Activated naive CD4-positive, alpha-beta T cell treated with anti-CD3 and anti-CD28 coated beads for 36 hours (primary cell): ENCODE measurements at regions not wholly inside any gene's neighbourhood (a gene's known extent, or its start where the extent isn't known, plus 50 kb on each side); places are given as distances from the start of the nearest gene placed in this dataset.

ENCODE experiments used
- CTCF ChIA-PET: fragments of 350-600 bp; sonication (Branson Sonifier 250); formaldehyde crosslinking; loops from one replicate; lab custom pipeline; 2021; ENCODE audit warnings: antibody characterized with exemption; lab: Charles Lee
- DNase-seq: peaks from one replicate; pipeline ENCODE4 v3.0.0-alpha.2; 2020
- H3K27ac Mint-ChIP-seq: one replicate; pipeline ENCODE4 v1.8.0; 2021; ENCODE audit warnings: mild to moderate bottlenecking, mixed read lengths
- H3K27me3 Mint-ChIP-seq: one replicate; pipeline ENCODE4 v1.8.0; 2021; ENCODE audit warnings: low read depth, mixed read lengths
- H3K36me3 Mint-ChIP-seq: one replicate; pipeline ENCODE4 v1.8.0; 2021; ENCODE audit warnings: low read depth, mixed read lengths
- H3K4me1 Mint-ChIP-seq: one replicate; pipeline ENCODE4 v1.8.0; 2021; ENCODE audit warnings: low read depth, mixed read lengths
- H3K4me3 Mint-ChIP-seq: one replicate; pipeline ENCODE4 v1.8.0; 2021; ENCODE audit warnings: mild to moderate bottlenecking, moderate library complexity, mixed read lengths
- H3K9me3 Mint-ChIP-seq: one replicate; pipeline ENCODE4 v1.8.0; 2021; ENCODE audit warnings: mixed read lengths
- intact Hi-C: fragments of 100-400 bp; cut with micrococcal nuclease; formaldehyde crosslinking; loops from one replicate; pipeline ENCODE4 v1.15.1; 2023

GRCh38 chr4:52241916-52242315, 190.8 kb downstream of the SPATA18 start:
- no peaks in the 10 kb centered on the region for H3K36me3 Mint-ChIP-seq
- H3K27me3 Mint-ChIP-seq, result no peaks in the 10 kb centered on the region
- intact Hi-C loops, result no loop called here
- H3K27ac Mint-ChIP-seq, result no peak overlapping the region
- CTCF ChIA-PET, result no interaction called here
- H3K4me3 Mint-ChIP-seq, result no peak overlapping the region
- H3K4me1 Mint-ChIP-seq, result no peaks in the 10 kb centered on the region
- H3K9me3 Mint-ChIP-seq, result peaks cover 6% of the 10 kb centered on the region
- no peak for DNase-seq

- no peak overlapping the region for H3K4me3 Mint-ChIP-seq
- intact Hi-C loops, result no loop called here
- no peak for DNase-seq
- no peaks in the 10 kb centered on the region for H3K27me3 Mint-ChIP-seq
- H3K36me3 Mint-ChIP-seq, result no peaks in the 10 kb centered on the region
- H3K9me3 Mint-ChIP-seq, result peaks cover 5% of the 10 kb centered on the region
- H3K4me1 Mint-ChIP-seq, result no peaks in the 10 kb centered on the region
- H3K27ac Mint-ChIP-seq, result no peak overlapping the region
- CTCF ChIA-PET, result interaction anchor here (0.6 to 0.7 kb wide), 3 partner anchors 8 to 172 kb away, joined by 3 to 6 read pairs (median 4); no protein-coding TSS in a partner anchor
Observed at GRCh38 chr4:52243367-52243766, 192.3 kb downstream of the SPATA18 start.

GRCh38 chr4:52244103-52244775, 193.1 kb downstream of the SPATA18 start:
- peaks cover 5% of the 10 kb centered on the region for H3K9me3 Mint-ChIP-seq

GRCh38 chr4:52244848-52245247, 193.7 kb downstream of the SPATA18 start:
- Mint-ChIP-seq H3K36me3 (no peaks in the 10 kb centered on the region), H3K4me3 (no peak overlapping the region), H3K27ac (no peak overlapping the region), H3K4me1 (no peaks in the 10 kb centered on the region), H3K9me3 (peaks cover 5% of the 10 kb centered on the region), H3K27me3 (no peaks in the 10 kb centered on the region)
- intact Hi-C loops, result no loop called here
- DNase-seq, result no peak
- CTCF ChIA-PET, result no interaction called here

More at GRCh38 chr4:52244103-52244775, 193.1 kb downstream of the SPATA18 start:
- H3K4me1 Mint-ChIP-seq, result no peaks in the 10 kb centered on the region
- H3K27me3 Mint-ChIP-seq, result no peaks in the 10 kb centered on the region
- intact Hi-C loops, result no loop called here
- H3K36me3 Mint-ChIP-seq, result no peaks in the 10 kb centered on the region
- CTCF ChIA-PET, result interaction anchor here (0.6 to 0.7 kb wide), 2 partner anchors 9 kb away, joined by 3 to 6 read pairs; no protein-coding TSS in a partner anchor
- no peak overlapping the region for H3K27ac Mint-ChIP-seq
- DNase-seq, result no peak
- H3K4me3 Mint-ChIP-seq, result no peak overlapping the region

- Mint-ChIP-seq H3K27ac (no peak overlapping the region), H3K36me3 (no peaks in the 10 kb centered on the region), H3K4me3 (no peak overlapping the region), H3K9me3 (no peaks in the 10 kb centered on the region), H3K4me1 (no peaks in the 10 kb centered on the region), H3K27me3 (no peaks in the 10 kb centered on the region)
- CTCF ChIA-PET, result no interaction called here
- intact Hi-C loops, result no loop called here
- DNase-seq, result no peak
Observed at GRCh38 chr4:52246827-52247226, 195.7 kb downstream of the SPATA18 start.

- H3K4me3 Mint-ChIP-seq, result no peak overlapping the region
- intact Hi-C loops, result no loop called here
- H3K36me3 Mint-ChIP-seq, result no peaks in the 10 kb centered on the region
- no peak for DNase-seq
- H3K27me3 Mint-ChIP-seq, result no peaks in the 10 kb centered on the region
- no peak overlapping the region for H3K27ac Mint-ChIP-seq
- H3K9me3 Mint-ChIP-seq, result no peaks in the 10 kb centered on the region
- CTCF ChIA-PET, result no interaction called here
- H3K4me1 Mint-ChIP-seq, result no peaks in the 10 kb centered on the region
Observed at GRCh38 chr4:52247941-52248340, 196.8 kb downstream of the SPATA18 start.

- H3K27me3 Mint-ChIP-seq, result no peaks in the 10 kb centered on the region
- no peak overlapping the region for H3K27ac Mint-ChIP-seq
- H3K36me3 Mint-ChIP-seq, result no peaks in the 10 kb centered on the region
- no peaks in the 10 kb centered on the region for H3K4me1 Mint-ChIP-seq
- H3K4me3 Mint-ChIP-seq, result no peak overlapping the region
- no peak for DNase-seq
- no peaks in the 10 kb centered on the region for H3K9me3 Mint-ChIP-seq
- intact Hi-C loops, result no loop called here
- CTCF ChIA-PET, result no interaction called here
Observed at GRCh38 chr4:52248820-52249219, 197.7 kb downstream of the SPATA18 start.

GRCh38 chr4:52249581-52249980, 198.5 kb downstream of the SPATA18 start:
- CTCF ChIA-PET, result no interaction called here
- DNase-seq, result no peak
- H3K27ac Mint-ChIP-seq, result no peak overlapping the region
- H3K36me3 Mint-ChIP-seq, result no peaks in the 10 kb centered on the region
- no peaks in the 10 kb centered on the region for H3K27me3 Mint-ChIP-seq
- intact Hi-C loops, result no loop called here
- H3K4me3 Mint-ChIP-seq, result no peak overlapping the region
- H3K9me3 Mint-ChIP-seq, result no peaks in the 10 kb centered on the region
- no peaks in the 10 kb centered on the region for H3K4me1 Mint-ChIP-seq

GRCh38 chr4:52250154-52250553, 199.1 kb downstream of the SPATA18 start:
- CTCF ChIA-PET, result no interaction called here
- no peaks in the 10 kb centered on the region for H3K9me3 Mint-ChIP-seq
- H3K27ac Mint-ChIP-seq, result no peak overlapping the region
- H3K4me3 Mint-ChIP-seq, result no peak overlapping the region
- intact Hi-C loops, result no loop called here
- no peak for DNase-seq
- H3K4me1 Mint-ChIP-seq, result no peaks in the 10 kb centered on the region
- H3K27me3 Mint-ChIP-seq, result no peaks in the 10 kb centered on the region
- H3K36me3 Mint-ChIP-seq, result no peaks in the 10 kb centered on the region

GRCh38 chr4:52251864-52252263, 200.8 kb downstream of the SPATA18 start:
- Mint-ChIP-seq H3K36me3 (no peaks in the 10 kb centered on the region), H3K4me1 (no peaks in the 10 kb centered on the region), H3K9me3 (no peaks in the 10 kb centered on the region), H3K27me3 (no peaks in the 10 kb centered on the region), H3K4me3 (no peak overlapping the region), H3K27ac (no peak overlapping the region)
- intact Hi-C loops, result no loop called here
- DNase-seq, result no peak
- CTCF ChIA-PET, result no interaction called here

- no peaks in the 10 kb centered on the region for H3K36me3 Mint-ChIP-seq
- no peak overlapping the region for H3K4me3 Mint-ChIP-seq
- no peak for DNase-seq
- no peaks in the 10 kb centered on the region for H3K9me3 Mint-ChIP-seq
- CTCF ChIA-PET, result interaction anchor here (1.1 kb wide), 1 partner anchor 9 kb away, joined by 3 read pairs; no protein-coding TSS in a partner anchor
- H3K27ac Mint-ChIP-seq, result no peak overlapping the region
- intact Hi-C loops, result no loop called here
- no peaks in the 10 kb centered on the region for H3K27me3 Mint-ChIP-seq
- H3K4me1 Mint-ChIP-seq, result no peaks in the 10 kb centered on the region
Observed at GRCh38 chr4:52253025-52253424, 201.9 kb downstream of the SPATA18 start.

GRCh38 chr4:52256522-52256921, 205.4 kb downstream of the SPATA18 start:
- H3K27ac Mint-ChIP-seq, result no peak overlapping the region
- no peak overlapping the region for H3K4me3 Mint-ChIP-seq
- intact Hi-C loops, result no loop called here
- no peaks in the 10 kb centered on the region for H3K9me3 Mint-ChIP-seq
- CTCF ChIA-PET, result interaction anchor here (0.7 kb wide), 1 partner anchor 84 kb away, joined by 3 read pairs; no protein-coding TSS in a partner anchor
- no peaks in the 10 kb centered on the region for H3K36me3 Mint-ChIP-seq
- H3K4me1 Mint-ChIP-seq, result no peaks in the 10 kb centered on the region
- H3K27me3 Mint-ChIP-seq, result no peaks in the 10 kb centered on the region
- DNase-seq, result no peak

- intact Hi-C loops, result no loop called here
- no peaks in the 10 kb centered on the region for H3K4me1 Mint-ChIP-seq
- no peak overlapping the region for H3K27ac Mint-ChIP-seq
- H3K27me3 Mint-ChIP-seq, result no peaks in the 10 kb centered on the region
- H3K36me3 Mint-ChIP-seq, result no peaks in the 10 kb centered on the region
- CTCF ChIA-PET, result no interaction called here
- no peak for DNase-seq
- no peaks in the 10 kb centered on the region for H3K9me3 Mint-ChIP-seq
- H3K4me3 Mint-ChIP-seq, result no peak overlapping the region
Observed at GRCh38 chr4:52259978-52260377, 208.9 kb downstream of the SPATA18 start.
